ENCODE measurements at regions not wholly inside any gene's neighbourhood (a gene's known extent, or its start where the extent isn't known, plus 50 kb on each side); places are given as distances from the start of the nearest gene placed in this dataset.

DNA sequence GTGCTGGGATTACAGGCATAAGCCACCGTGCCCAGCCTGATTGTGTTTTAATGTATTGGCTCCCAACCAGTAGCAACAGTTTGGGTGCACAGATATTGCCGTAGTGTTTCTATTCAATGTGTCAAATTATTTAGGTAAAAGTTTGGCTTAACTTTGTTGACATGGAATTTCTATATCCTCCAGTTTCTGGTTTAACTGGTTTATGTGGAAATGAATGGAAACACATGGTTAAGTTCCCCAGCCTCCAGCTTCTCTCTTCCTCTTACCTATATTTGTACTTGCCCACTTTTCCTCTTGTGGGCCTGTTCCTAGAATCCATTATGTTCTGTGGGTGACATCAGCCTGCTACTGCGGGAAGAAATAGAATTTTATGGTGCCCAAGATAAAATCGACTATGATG lies 53.9 kb upstream of the ESR1 start:
- TF ChIP-seq, protein P1, sequence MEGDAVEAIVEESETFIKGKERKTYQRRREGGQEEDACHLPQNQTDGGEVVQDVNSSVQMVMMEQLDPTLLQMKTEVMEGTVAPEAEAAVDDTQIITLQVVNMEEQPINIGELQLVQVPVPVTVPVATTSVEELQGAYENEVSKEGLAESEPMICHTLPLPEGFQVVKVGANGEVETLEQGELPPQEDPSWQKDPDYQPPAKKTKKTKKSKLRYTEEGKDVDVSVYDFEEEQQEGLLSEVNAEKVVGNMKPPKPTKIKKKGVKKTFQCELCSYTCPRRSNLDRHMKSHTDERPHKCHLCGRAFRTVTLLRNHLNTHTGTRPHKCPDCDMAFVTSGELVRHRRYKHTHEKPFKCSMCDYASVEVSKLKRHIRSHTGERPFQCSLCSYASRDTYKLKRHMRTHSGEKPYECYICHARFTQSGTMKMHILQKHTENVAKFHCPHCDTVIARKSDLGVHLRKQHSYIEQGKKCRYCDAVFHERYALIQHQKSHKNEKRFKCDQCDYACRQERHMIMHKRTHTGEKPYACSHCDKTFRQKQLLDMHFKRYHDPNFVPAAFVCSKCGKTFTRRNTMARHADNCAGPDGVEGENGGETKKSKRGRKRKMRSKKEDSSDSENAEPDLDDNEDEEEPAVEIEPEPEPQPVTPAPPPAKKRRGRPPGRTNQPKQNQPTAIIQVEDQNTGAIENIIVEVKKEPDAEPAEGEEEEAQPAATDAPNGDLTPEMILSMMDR (IDR thresholded peaks at IDR 0.05): no peak
- TF ChIP-seq POLR2A (IDR thresholded peaks at IDR 0.05): no peak
